Choroid plexus epithelial cell (primary cell): ENCODE measurements at regions not wholly inside any gene's neighbourhood (a gene's known extent, or its start where the extent isn't known, plus 50 kb on each side); places are given as distances from the start of the nearest gene placed in this dataset.

Experiments
- DNase-seq: peaks from one replicate; pipeline ENCODE4 v3.0.0-alpha.2; 2010; ENCODE audit warnings: low read depth
- H3K4me3 ChIP-seq: 2 replicates; pipeline ENCODE4 v1.5.1; 2011; ENCODE audit warnings: low read depth, mild to moderate bottlenecking, control low read depth, low read length, moderate library complexity
- TF ChIP-seq, protein P1 (sequence below): conservative IDR thresholded peaks from 2 replicates; pipeline ENCODE4 v1.5.1; 2011; ENCODE audit warnings: low read depth, mild to moderate bottlenecking, control low read depth, inconsistent platforms, low read length, moderate library complexity

GRCh38 chr5:175796536-175797499 is 74.6 kb upstream of the CPLX2 start:
- H3K4me3 ChIP-seq: peak overlapping the region; percentile 24
- TF ChIP-seq, protein P1, sequence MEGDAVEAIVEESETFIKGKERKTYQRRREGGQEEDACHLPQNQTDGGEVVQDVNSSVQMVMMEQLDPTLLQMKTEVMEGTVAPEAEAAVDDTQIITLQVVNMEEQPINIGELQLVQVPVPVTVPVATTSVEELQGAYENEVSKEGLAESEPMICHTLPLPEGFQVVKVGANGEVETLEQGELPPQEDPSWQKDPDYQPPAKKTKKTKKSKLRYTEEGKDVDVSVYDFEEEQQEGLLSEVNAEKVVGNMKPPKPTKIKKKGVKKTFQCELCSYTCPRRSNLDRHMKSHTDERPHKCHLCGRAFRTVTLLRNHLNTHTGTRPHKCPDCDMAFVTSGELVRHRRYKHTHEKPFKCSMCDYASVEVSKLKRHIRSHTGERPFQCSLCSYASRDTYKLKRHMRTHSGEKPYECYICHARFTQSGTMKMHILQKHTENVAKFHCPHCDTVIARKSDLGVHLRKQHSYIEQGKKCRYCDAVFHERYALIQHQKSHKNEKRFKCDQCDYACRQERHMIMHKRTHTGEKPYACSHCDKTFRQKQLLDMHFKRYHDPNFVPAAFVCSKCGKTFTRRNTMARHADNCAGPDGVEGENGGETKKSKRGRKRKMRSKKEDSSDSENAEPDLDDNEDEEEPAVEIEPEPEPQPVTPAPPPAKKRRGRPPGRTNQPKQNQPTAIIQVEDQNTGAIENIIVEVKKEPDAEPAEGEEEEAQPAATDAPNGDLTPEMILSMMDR: no peak
- DNase-seq: peak; percentile 85

GRCh38 chr5:175797521-175798038 is 73.8 kb upstream of the CPLX2 start:
- H3K4me3 ChIP-seq: no peak overlapping the region
- no peak for DNase-seq
- TF ChIP-seq, protein P1: no peak

GRCh38 chr5:175798626-175799025 is 72.8 kb upstream of the CPLX2 start:
- no peak overlapping the region for H3K4me3 ChIP-seq
- TF ChIP-seq, protein P1: no peak
- DNase-seq: no peak

DNA sequence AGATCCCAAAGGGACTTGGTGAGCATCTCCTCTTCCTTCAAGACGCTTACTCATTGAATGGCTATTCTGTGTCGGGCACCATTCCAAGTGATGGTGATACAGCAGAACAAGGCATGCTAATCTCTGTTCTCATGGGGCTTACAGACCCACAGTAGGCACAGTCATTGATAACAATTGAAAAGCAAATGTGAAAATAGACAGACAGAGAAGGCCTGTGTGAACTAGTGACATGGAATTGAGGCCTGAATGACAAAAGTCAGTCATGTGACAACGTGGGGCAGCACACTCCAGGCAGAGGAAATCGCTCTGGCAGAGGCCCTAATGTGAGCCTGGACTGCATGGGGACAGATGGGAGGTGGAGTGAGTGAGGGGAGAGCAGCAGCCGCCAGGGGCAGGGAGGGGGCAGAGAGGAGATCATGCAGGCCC is 70.7 kb upstream of the CPLX2 start:
- no peak overlapping the region for H3K4me3 ChIP-seq
- TF ChIP-seq, protein P1: no peak
- peak; percentile 46 for DNase-seq

DNA sequence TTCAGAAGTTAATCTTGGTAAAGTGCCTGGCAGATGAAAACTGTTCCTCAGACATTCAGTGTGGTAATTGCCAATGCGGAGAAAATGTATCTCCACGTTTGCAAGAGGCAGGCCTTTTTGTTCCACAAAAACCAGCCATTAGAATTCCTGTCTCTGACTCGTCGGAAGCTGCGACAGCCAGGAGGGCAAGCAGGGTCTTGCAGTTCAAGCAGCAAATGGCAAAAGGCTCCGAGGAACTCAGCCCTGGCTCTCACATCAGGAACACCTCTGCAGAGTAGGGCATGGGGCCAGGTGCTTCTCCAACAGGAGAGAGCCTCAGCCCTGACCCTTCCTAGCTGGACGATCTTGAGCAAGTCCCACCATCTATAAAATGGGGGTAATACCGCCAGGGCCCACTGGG is 69.0 kb upstream of the CPLX2 start:
- no peak overlapping the region for H3K4me3 ChIP-seq
- TF ChIP-seq, protein P1: no peak
- no peak for DNase-seq

GRCh38 chr5:175803254-175803653 is 68.1 kb upstream of the CPLX2 start:
- no peak for DNase-seq
- TF ChIP-seq, protein P1: no peak

More at GRCh38 chr5:175803254-175803653, 68.1 kb upstream of the CPLX2 start:
- H3K4me3 ChIP-seq: no peak overlapping the region
